IMR-90 (cell line): ENCODE measurements at regions not wholly inside any gene's neighbourhood (a gene's known extent, or its start where the extent isn't known, plus 50 kb on each side); places are given as distances from the start of the nearest gene placed in this dataset.

Experiments used
- ATAC-seq: fragments of 200-7000 bp; cut with Tn5 transposase; 2 replicates; pipeline ENCODE4 v1.9.1; 2020; ENCODE audit warnings: low read depth, mild to moderate bottlenecking, moderate library complexity
- BruUV-seq: library from RNA; stranded (reverse); fragments of 400-500 nt; replicated peaks from 2 replicates; lab custom pipeline; 2021; lab: Mats Ljungman, UMichigan
- CTCF ChIA-PET: fragments of 300-600 bp; formaldehyde crosslinking; extraction: SDS; loops from one replicate; lab custom pipeline; 2021; ENCODE audit warnings: antibody characterized with exemption; lab: Yijun Ruan, JAX
- POLR2A ChIA-PET: fragments of 300-600 bp; sonication (Branson Sonifier 250); formaldehyde crosslinking; loops from one replicate; lab custom pipeline; 2022; ENCODE audit warnings: antibody characterized with exemption; ENCODE audit not compliant: unreplicated experiment; lab: Charles Lee
- DNase-seq: peaks from one replicate; pipeline ENCODE4 v3.0.0; 2013
- H2AFZ ChIP-seq: replicated peaks from 2 replicates; pipeline ENCODE3; 2013; ENCODE audit warnings: low read length, mild to moderate bottlenecking; ENCODE audit not compliant: poor library complexity
- H2AK5ac ChIP-seq: 2 replicates; pipeline ENCODE4 v1.6.1; 2013; ENCODE audit warnings: low read depth, low read length, inconsistent platforms
- H2AK9ac ChIP-seq: replicated peaks from 2 replicates; pipeline ENCODE3; 2013; ENCODE audit warnings: mild to moderate bottlenecking, low read depth, low read length, moderate library complexity; ENCODE audit not compliant: poor library complexity
- H2BK120ac ChIP-seq: 2 replicates; pipeline ENCODE4 v1.6.1; 2013; ENCODE audit warnings: low read depth, low read length, inconsistent platforms
- H2BK15ac ChIP-seq: 3 replicates; pipeline ENCODE4 v1.6.1; 2013; ENCODE audit warnings: low read depth, low read length, inconsistent platforms
- H2BK20ac ChIP-seq: 2 replicates; pipeline ENCODE4 v1.6.1; 2013; ENCODE audit warnings: low read depth, mild to moderate bottlenecking, inconsistent platforms, low read length, moderate library complexity
- H2BK5ac ChIP-seq: 2 replicates; pipeline ENCODE4 v1.6.1; 2013; ENCODE audit warnings: mild to moderate bottlenecking, low read depth, low read length, inconsistent platforms; ENCODE audit not compliant: poor library complexity, severe bottlenecking
- H3K14ac ChIP-seq: replicated peaks from 2 replicates; pipeline ENCODE4 v1.6.1; 2013; ENCODE audit warnings: low read depth, low read length, inconsistent platforms
- H3K18ac ChIP-seq: 2 replicates; pipeline ENCODE4 v1.6.1; 2013; ENCODE audit warnings: low read depth, low read length, control low read depth
- H3K23ac ChIP-seq: 2 replicates; pipeline ENCODE4 v1.6.1; 2013; ENCODE audit warnings: low read depth, low read length, inconsistent platforms
- H3K27ac ChIP-seq: 2 replicates; pipeline ENCODE4 v1.5.1; 2013; ENCODE audit warnings: mild to moderate bottlenecking, control low read depth, low read length; ENCODE audit not compliant: insufficient read depth
- H3K27me3 ChIP-seq: 2 replicates; pipeline ENCODE4 v1.6.1; 2013; ENCODE audit warnings: low read length; ENCODE audit not compliant: control insufficient read depth, insufficient read depth
- H3K36me3 ChIP-seq: 2 replicates; pipeline ENCODE4 v1.6.1; 2013; ENCODE audit warnings: low read length, mixed read lengths; ENCODE audit not compliant: control insufficient read depth, insufficient read depth
- H3K4ac ChIP-seq: 2 replicates; pipeline ENCODE4 v1.6.1; 2013; ENCODE audit warnings: low read depth, low read length, inconsistent platforms
- H3K4me1 ChIP-seq: 2 replicates; pipeline ENCODE4 v1.6.1; 2013; ENCODE audit warnings: low read length, mixed read lengths; ENCODE audit not compliant: control insufficient read depth, insufficient read depth
- H3K4me2 ChIP-seq: 2 replicates; pipeline ENCODE4 v1.6.1; 2013; ENCODE audit warnings: low read depth, mild to moderate bottlenecking, control low read depth, low read length, moderate library complexity
- H3K4me3 ChIP-seq: 2 replicates; pipeline ENCODE4 v1.5.1; 2013; ENCODE audit warnings: low read depth, mild to moderate bottlenecking, control low read depth, low read length, moderate library complexity; ENCODE audit not compliant: insufficient read depth
- H3K56ac ChIP-seq: 2 replicates; pipeline ENCODE4 v1.6.1; 2013; ENCODE audit warnings: low read length, inconsistent platforms; ENCODE audit not compliant: insufficient read depth; ENCODE audit errors: extremely low read depth
- H3K79me1 ChIP-seq, 2 experiments: 2 replicates each; pipeline ENCODE4 v1.6.1; 2013; ENCODE audit warnings: low read length in 2 of 2, inconsistent platforms in 1 of 2, low read depth in 1 of 2
- H3K9ac ChIP-seq: 2 replicates; pipeline ENCODE4 v1.6.1; 2013; ENCODE audit warnings: low read depth, low read length, control low read depth
- H3K9me1 ChIP-seq: 2 replicates; pipeline ENCODE4 v1.6.1; 2013; ENCODE audit warnings: low read length, inconsistent platforms; ENCODE audit not compliant: insufficient read depth
- H3K9me3 ChIP-seq: 2 replicates; pipeline ENCODE4 v1.6.1; 2013; ENCODE audit warnings: low read length; ENCODE audit not compliant: control insufficient read depth, insufficient read depth
- H4K20me1 ChIP-seq: 2 replicates; pipeline ENCODE4 v1.6.1; 2013; ENCODE audit warnings: low read length, inconsistent platforms; ENCODE audit not compliant: insufficient read depth
- H4K5ac ChIP-seq: 2 replicates; pipeline ENCODE4 v1.6.1; 2013; ENCODE audit warnings: mild to moderate bottlenecking, low read depth, low read length, control low read depth
- H4K8ac ChIP-seq, 2 experiments: 2 replicates each; pipeline ENCODE4 v1.6.1; 2013; ENCODE audit warnings: low read depth in 2 of 2, low read length in 2 of 2, control low read depth in 1 of 2, inconsistent platforms in 1 of 2
- H4K91ac ChIP-seq: 2 replicates; pipeline ENCODE4 v1.6.1; 2013; ENCODE audit warnings: low read depth, low read length, inconsistent platforms; ENCODE audit not compliant: insufficient read depth
- RCOR1 ChIP-seq: IDR thresholded peaks from 2 replicates; pipeline ENCODE4 v1.6.1; 2012; ENCODE audit warnings: mild to moderate bottlenecking, low read length, improper control_type of control experiment; ENCODE audit not compliant: insufficient replicate concordance
- SMC3 ChIP-seq: fragments of 150-350 bp; IDR thresholded peaks from 2 replicates; pipeline ENCODE4 v1.6.1; 2016; ENCODE audit warnings: low read depth, mild to moderate bottlenecking, antibody characterized with exemption, low read length, moderate library complexity
- WGBS, 2 experiments: methylation state at CpG; one replicate each; pipeline versions ENCODE4 v1.1.5 to v1.1.7; 2013; ENCODE audit warnings: missing lambda C conversion rate in 2 of 2; ENCODE audit not compliant: insufficient read length in 1 of 2; ENCODE audit errors: extremely low coverage in 2 of 2; 5-methylcytosine and 5-hydroxymethylcytosine counted together
- dilution Hi-C: fragments of 300-500 bp; cut with HindIII; formaldehyde crosslinking; loops from one replicate; pipeline ENCODE4 v1.14.3; 2018; ENCODE audit warnings: low sequenced_read_pairs; ENCODE audit not compliant: unreplicated experiment
- in situ Hi-C: fragments of 300-500 bp; cut with MboI; formaldehyde crosslinking; loops from 3 replicates; pipeline ENCODE4 v1.14.3; 2019; ENCODE audit warnings: low sequenced_read_pairs, inconsistent platforms, mixed read lengths
- intact Hi-C: fragments of 100-400 bp; cut with micrococcal nuclease; formaldehyde crosslinking; loops from 2 replicates; pipeline ENCODE4 v1.10.0; 2022

GRCh38 chrX:130552444-130553073, 150.8 kb downstream of the RBMX2 start:
- H2AFZ ChIP-seq, result peak overlapping the region; percentile 28
- H3K9ac ChIP-seq, result no peak overlapping the region
- H4K20me1 ChIP-seq, result no peaks in the 10 kb centered on the region
- H2BK120ac ChIP-seq, result no peak overlapping the region
- H3K14ac ChIP-seq, result no peak overlapping the region
- no peak overlapping the region for H3K4me3 ChIP-seq
- no peaks in the 10 kb centered on the region for H3K9me3 ChIP-seq
- H2BK15ac ChIP-seq, result no peak overlapping the region
- H3K27ac ChIP-seq, result no peak overlapping the region
- no peak overlapping the region for H3K23ac ChIP-seq
- WGBS, 2 experiments, result no CpG with 5 or more reads among the region's 6 CpGs
- no peak overlapping the region for H3K4ac ChIP-seq
- no peak overlapping the region for H4K8ac ChIP-seq
- no peak overlapping the region for H3K56ac ChIP-seq
- H3K4me1 ChIP-seq, result no peaks in the 10 kb centered on the region
- H3K79me1 ChIP-seq, result no peaks in the 10 kb centered on the region
- BruUV-seq, result no TSS peak
- H4K5ac ChIP-seq, result no peak overlapping the region
- ChIA-PET POLR2A (no interaction called here), CTCF (no interaction called here)
- no peak overlapping the region for H3K4me2 ChIP-seq
- H3K18ac ChIP-seq, result no peak overlapping the region
- no peak overlapping the region for H2BK5ac ChIP-seq
- ATAC-seq (no peak), DNase-seq (no peak)
- no peak overlapping the region for H2AK9ac ChIP-seq
- TF ChIP-seq SMC3 (no peak), RCOR1 (no peak)
- intact Hi-C loops, result no loop called here
- in situ Hi-C loops, result no loop called here
- dilution Hi-C loops, result no loop called here
- no peak overlapping the region for H2BK20ac ChIP-seq
- no peak overlapping the region for H4K91ac ChIP-seq
- no peaks in the 10 kb centered on the region for H3K36me3 ChIP-seq
- no peak overlapping the region for H2AK5ac ChIP-seq
- H3K9me1 ChIP-seq, result no peaks in the 10 kb centered on the region
- H3K27me3 ChIP-seq, result peaks cover 6% of the 10 kb centered on the region
